ENCODE measurements at regions not wholly inside any gene's neighbourhood (a gene's known extent, or its start where the extent isn't known, plus 50 kb on each side); places are given as distances from the start of the nearest gene placed in this dataset.

DNA sequence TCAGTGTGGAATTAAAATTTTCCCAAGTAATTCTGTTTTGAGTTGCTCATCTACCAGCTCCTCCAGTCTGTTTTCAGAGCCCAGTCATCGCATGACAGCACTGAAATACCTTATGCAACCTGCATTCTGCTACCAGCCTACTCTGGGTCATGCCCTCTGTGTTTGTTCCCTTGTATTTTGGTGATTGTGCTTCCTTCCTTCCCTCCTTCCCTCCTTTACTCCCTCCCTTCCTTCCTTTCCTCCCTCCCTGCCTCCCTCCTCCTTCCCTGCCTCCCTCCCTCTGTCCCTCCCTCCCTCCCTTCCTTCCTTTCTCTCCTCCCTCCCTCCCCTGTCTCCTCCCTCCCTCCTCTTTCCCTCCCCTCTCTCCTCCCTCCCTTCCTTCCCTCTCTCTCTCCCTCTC, 289.6 kb downstream of the CDH2 start:
- no peak overlapping the region for H3K56ac ChIP-seq (ENCODE audit: extremely low read depth, insufficient read depth, low read length)
- no peak overlapping the region for H3K23ac ChIP-seq (ENCODE audit: low read depth, low read length)
- H4K20me1 ChIP-seq (ENCODE audit: insufficient read depth, low read length): no peaks in the 10 kb centered on the region
- no peak overlapping the region for H3K4me3 ChIP-seq (ENCODE audit: insufficient read depth, low read depth, low read length)
- CTCF ChIA-PET: no interaction called here
- H3K4me1 ChIP-seq (ENCODE audit: control insufficient read depth, insufficient read depth, low read length): peaks cover 2% of the 10 kb centered on the region; the same call in 1 of the 2 replicates
- H2BK5ac ChIP-seq (ENCODE audit: low read depth, low read length, poor library complexity, severe bottlenecking): peak overlapping the region; percentile 65
- intact Hi-C loops (cut with micrococcal nuclease) (loop anchor here (2.0 kb wide), 1 partner anchor 56 kb away; no protein-coding TSS in a partner anchor), dilution Hi-C loops (cut with HindIII; ENCODE audit: low sequenced_read_pairs, unreplicated experiment) (no loop called here), in situ Hi-C loops (cut with MboI; ENCODE audit: low sequenced_read_pairs) (no loop called here)
- H3K79me1 ChIP-seq (ENCODE audit: low read depth in 1 of 2, low read length in 2 of 2): no peaks in the 10 kb centered on the region
- no peak for ATAC-seq (ENCODE audit: low read depth)
- no TSS peak for BruUV-seq (replicated peaks)
- H3K4ac ChIP-seq (ENCODE audit: low read depth, low read length): 0 out of 2 replicates have a peak overlapping the region, but pooled peaks have one; percentile 40
- H2AK5ac ChIP-seq (ENCODE audit: low read depth, low read length): no peak overlapping the region
- no peaks in the 10 kb centered on the region for H3K9me3 ChIP-seq (ENCODE audit: control insufficient read depth, insufficient read depth, low read length)
- H3K36me3 ChIP-seq (ENCODE audit: control insufficient read depth, insufficient read depth, low read length): no peaks in the 10 kb centered on the region
- no peak overlapping the region for H3K9ac ChIP-seq (ENCODE audit: low read depth, low read length)
- H3K27me3 ChIP-seq (ENCODE audit: control insufficient read depth, insufficient read depth, low read length): no peaks in the 10 kb centered on the region
- H3K14ac ChIP-seq (replicated peaks; ENCODE audit: low read depth, low read length): peak overlapping the region; percentile 29; the same call in 1 of the 2 replicates
- no peak overlapping the region for H4K91ac ChIP-seq (ENCODE audit: insufficient read depth, low read depth, low read length)
- no peak overlapping the region for H3K27ac ChIP-seq (ENCODE audit: insufficient read depth, low read length)
- no peak for DNase-seq
- POLR2A ChIA-PET (ENCODE audit: unreplicated experiment): no interaction called here
- no CpG with 5 or more reads among the region's 1 CpG for WGBS, 2 experiments (ENCODE audit: extremely low coverage in 2 of 2, insufficient read length in 1 of 2)
- no peak overlapping the region for H4K5ac ChIP-seq (ENCODE audit: low read depth, low read length)
- H4K8ac ChIP-seq (ENCODE audit: low read depth in 2 of 2, low read length in 2 of 2): peak overlapping the region in 1 of 2 experiments; percentile 53; a peak in 2 of 4 replicates
- TF ChIP-seq FOS (IDR thresholded peaks at IDR 0.05; ENCODE audit: low read depth, low read length) (no peak), CEBPB (IDR thresholded peaks at IDR 0.05; ENCODE audit: low read depth, low read length) (no peak), SMC3 (IDR thresholded peaks at IDR 0.05; ENCODE audit: low read depth, low read length) (no peak)
- TF ChIP-seq, protein P1, sequence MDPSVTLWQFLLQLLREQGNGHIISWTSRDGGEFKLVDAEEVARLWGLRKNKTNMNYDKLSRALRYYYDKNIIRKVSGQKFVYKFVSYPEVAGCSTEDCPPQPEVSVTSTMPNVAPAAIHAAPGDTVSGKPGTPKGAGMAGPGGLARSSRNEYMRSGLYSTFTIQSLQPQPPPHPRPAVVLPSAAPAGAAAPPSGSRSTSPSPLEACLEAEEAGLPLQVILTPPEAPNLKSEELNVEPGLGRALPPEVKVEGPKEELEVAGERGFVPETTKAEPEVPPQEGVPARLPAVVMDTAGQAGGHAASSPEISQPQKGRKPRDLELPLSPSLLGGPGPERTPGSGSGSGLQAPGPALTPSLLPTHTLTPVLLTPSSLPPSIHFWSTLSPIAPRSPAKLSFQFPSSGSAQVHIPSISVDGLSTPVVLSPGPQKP (IDR thresholded peaks at IDR 0.05; ENCODE audit: borderline replicate concordance, low read depth, low read length): no peak
- TF ChIP-seq, protein P2, sequence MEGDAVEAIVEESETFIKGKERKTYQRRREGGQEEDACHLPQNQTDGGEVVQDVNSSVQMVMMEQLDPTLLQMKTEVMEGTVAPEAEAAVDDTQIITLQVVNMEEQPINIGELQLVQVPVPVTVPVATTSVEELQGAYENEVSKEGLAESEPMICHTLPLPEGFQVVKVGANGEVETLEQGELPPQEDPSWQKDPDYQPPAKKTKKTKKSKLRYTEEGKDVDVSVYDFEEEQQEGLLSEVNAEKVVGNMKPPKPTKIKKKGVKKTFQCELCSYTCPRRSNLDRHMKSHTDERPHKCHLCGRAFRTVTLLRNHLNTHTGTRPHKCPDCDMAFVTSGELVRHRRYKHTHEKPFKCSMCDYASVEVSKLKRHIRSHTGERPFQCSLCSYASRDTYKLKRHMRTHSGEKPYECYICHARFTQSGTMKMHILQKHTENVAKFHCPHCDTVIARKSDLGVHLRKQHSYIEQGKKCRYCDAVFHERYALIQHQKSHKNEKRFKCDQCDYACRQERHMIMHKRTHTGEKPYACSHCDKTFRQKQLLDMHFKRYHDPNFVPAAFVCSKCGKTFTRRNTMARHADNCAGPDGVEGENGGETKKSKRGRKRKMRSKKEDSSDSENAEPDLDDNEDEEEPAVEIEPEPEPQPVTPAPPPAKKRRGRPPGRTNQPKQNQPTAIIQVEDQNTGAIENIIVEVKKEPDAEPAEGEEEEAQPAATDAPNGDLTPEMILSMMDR (conservative IDR thresholded peaks at IDR 0.05; ENCODE audit: low read depth, low read length): no peak
- no peak overlapping the region for H2AK9ac ChIP-seq (replicated peaks; ENCODE audit: low read depth, low read length, poor library complexity)
- peaks cover 6% of the 10 kb centered on the region for H3K9me1 ChIP-seq (ENCODE audit: insufficient read depth, low read length)
- no peak overlapping the region for H2BK15ac ChIP-seq (ENCODE audit: low read depth, low read length)
- H2BK120ac ChIP-seq (ENCODE audit: low read depth, low read length): peak overlapping the region; percentile 73
- H3K18ac ChIP-seq (ENCODE audit: low read depth, low read length): no peak overlapping the region
- no peak overlapping the region for H2BK20ac ChIP-seq (ENCODE audit: low read depth, low read length)
- H2AFZ ChIP-seq (replicated peaks; ENCODE audit: low read length, poor library complexity): no peak overlapping the region
- H3K4me2 ChIP-seq (ENCODE audit: low read depth, low read length): no peak overlapping the region
